H1 (cell line): ENCODE measurements at regions not wholly inside any gene's neighbourhood (a gene's known extent, or its start where the extent isn't known, plus 50 kb on each side); places are given as distances from the start of the nearest gene placed in this dataset.

Experiments
- CTCF ChIA-PET: fragments of 300-600 bp; sonication (Branson Sonifier 250); formaldehyde crosslinking; loops from one replicate; lab custom pipeline; 2021; ENCODE audit not compliant: partially characterized antibody; lab: Charles Lee
- POLR2A ChIA-PET: fragments of 300-600 bp; sonication (Branson Sonifier 250); formaldehyde crosslinking; loops from one replicate; lab custom pipeline; 2021; ENCODE audit warnings: inconsistent platforms; ENCODE audit not compliant: partially characterized antibody; lab: Charles Lee
- DNase-seq, 2 experiments: peaks; one replicate each; pipeline versions ENCODE4 v3.0.0 to v3.0.0-alpha.2; 2010 to 2022; ENCODE audit warnings: low spot score in 2 of 2, low read depth in 1 of 2, mixed read lengths in 1 of 2
- FAIRE-seq: peaks from 2 replicates; lab custom pipeline; 2011; peaks lifted over from hg19 to GRCh38; lab: Jason Lieb, UNC
- H2AFZ ChIP-seq: 2 replicates; pipeline ENCODE4 v1.8.1; 2012; ENCODE audit warnings: low read length, inconsistent platforms
- H2AK5ac ChIP-seq: 2 replicates; pipeline ENCODE4 v1.6.1; 2013; ENCODE audit warnings: low read depth, low read length
- H2BK120ac ChIP-seq: replicated peaks from 2 replicates; pipeline ENCODE3; 2013; ENCODE audit warnings: low read depth, low read length, inconsistent platforms
- H2BK12ac ChIP-seq: 2 replicates; pipeline ENCODE4 v1.6.1; 2013; ENCODE audit warnings: low read depth, low read length
- H2BK15ac ChIP-seq: 2 replicates; pipeline ENCODE4 v1.6.1; 2013; ENCODE audit warnings: low read length
- H2BK20ac ChIP-seq: 2 replicates; pipeline ENCODE4 v1.6.1; 2013; ENCODE audit warnings: low read length
- H2BK5ac ChIP-seq: 2 replicates; pipeline ENCODE4 v1.6.1; 2013; ENCODE audit warnings: low read depth, low read length
- H3K14ac ChIP-seq: 2 replicates; pipeline ENCODE4 v1.6.1; 2013; ENCODE audit warnings: inconsistent platforms; ENCODE audit not compliant: insufficient read length
- H3K18ac ChIP-seq: 2 replicates; pipeline ENCODE4 v1.6.1; 2013; ENCODE audit warnings: low read length; ENCODE audit errors: extremely low read depth
- H3K23ac ChIP-seq: 2 replicates; pipeline ENCODE4 v1.6.1; 2013; ENCODE audit warnings: inconsistent platforms; ENCODE audit not compliant: insufficient read length
- H3K23me2 ChIP-seq: 2 replicates; pipeline ENCODE4 v1.6.1; 2013; ENCODE audit warnings: low read depth, low read length
- H3K27ac ChIP-seq: 2 replicates; pipeline ENCODE4 v1.6.1; 2011; ENCODE audit warnings: low read depth, low read length, inconsistent platforms
- H3K27me3 ChIP-seq, 4 experiments: replicated peaks in 1 of 4; 1 replicate in 1 of 4; 2 replicates in 3 of 4; pipeline versions ENCODE4 v1.6.1 to v1.8.1; 2011 to 2013; ENCODE audit warnings: low read length in 3 of 4, mild to moderate bottlenecking in 3 of 4, inconsistent platforms in 2 of 4, mixed read lengths in 2 of 4, moderate library complexity in 1 of 4; ENCODE audit not compliant: control insufficient read depth in 3 of 4, insufficient read depth in 3 of 4; ENCODE audit errors: extremely low read depth in 1 of 4
- H3K36me3 ChIP-seq, 4 experiments: 2 replicates each; pipeline versions ENCODE4 v1.6.1 to v1.8.1; 2011 to 2013; ENCODE audit warnings: mild to moderate bottlenecking in 4 of 4, low read length in 3 of 4, moderate library complexity in 2 of 4, control low read depth in 1 of 4, inconsistent platforms in 1 of 4; ENCODE audit not compliant: insufficient read depth in 4 of 4, control insufficient read depth in 2 of 4
- H3K4ac ChIP-seq: replicated peaks from 2 replicates; pipeline ENCODE3; 2013; ENCODE audit warnings: low read length, low read depth, mixed read lengths, inconsistent platforms; ENCODE audit not compliant: insufficient read length
- H3K4me1 ChIP-seq, 4 experiments: replicated peaks in 1 of 4; 1 replicate in 1 of 4; 2 replicates in 3 of 4; pipeline versions ENCODE4 v1.6.1 to v1.8.1; 2011 to 2013; ENCODE audit warnings: low read length in 3 of 4, inconsistent platforms in 2 of 4, mixed read lengths in 1 of 4; ENCODE audit not compliant: insufficient read depth in 4 of 4, control insufficient read depth in 3 of 4
- H3K4me2 ChIP-seq, 2 experiments: 2 replicates each; pipeline versions ENCODE4 v1.6.1 to v1.8.1; 2011 to 2013; ENCODE audit warnings: low read depth in 2 of 2, low read length in 2 of 2, control low read depth in 1 of 2, inconsistent platforms in 1 of 2, mild to moderate bottlenecking in 1 of 2; ENCODE audit not compliant: insufficient read depth in 1 of 2
- H3K4me3 ChIP-seq, 4 experiments: fragments of 200-600, 300-600 bp in 1 of 4; sonication (generic), shearing (Covaris generic), sonication (Bioruptor Twin) in 1 of 4; 2 replicates each; pipeline versions ENCODE4 v1.5.1 to v1.8.1; 2011 to 2016; ENCODE audit warnings: low read length in 4 of 4, low read depth in 3 of 4, control low read depth in 2 of 4, inconsistent platforms in 2 of 4, mild to moderate bottlenecking in 2 of 4, mixed read lengths in 1 of 4, moderate library complexity in 1 of 4; ENCODE audit not compliant: insufficient read depth in 2 of 4; ENCODE audit errors: extremely low read depth in 1 of 4
- H3K56ac ChIP-seq: replicated peaks from 2 replicates; pipeline ENCODE3; 2013; ENCODE audit warnings: low read depth, mild to moderate bottlenecking, mixed read lengths, low read length, inconsistent platforms; ENCODE audit not compliant: insufficient read length
- H3K79me1 ChIP-seq: 2 replicates; pipeline ENCODE4 v1.6.1; 2013; ENCODE audit warnings: low read depth, low read length, control low read depth
- H3K79me2 ChIP-seq, 2 experiments: 2 replicates each; pipeline versions ENCODE4 v1.6.1 to v1.8.1; 2012 to 2013; ENCODE audit warnings: low read length in 2 of 2, mild to moderate bottlenecking in 2 of 2, inconsistent platforms in 1 of 2; ENCODE audit not compliant: insufficient read depth in 2 of 2, control insufficient read depth in 1 of 2
- H3K9ac ChIP-seq, 4 experiments: replicated peaks in 1 of 4; 1 replicate in 1 of 4; 2 replicates in 3 of 4; pipeline versions ENCODE4 v1.6.1 to v1.8.1; 2011 to 2013; ENCODE audit warnings: low read depth in 3 of 4, low read length in 3 of 4, control low read depth in 2 of 4, mild to moderate bottlenecking in 2 of 4, moderate library complexity in 2 of 4, inconsistent platforms in 1 of 4; ENCODE audit errors: extremely low read depth in 1 of 4
- H3K9me3 ChIP-seq, 2 experiments: 2 replicates each; pipeline versions ENCODE4 v1.6.1 to v1.8.1; 2012 to 2013; ENCODE audit warnings: mild to moderate bottlenecking in 2 of 2, moderate library complexity in 2 of 2, control low read depth in 1 of 2, inconsistent platforms in 1 of 2, low read depth in 1 of 2, low read length in 1 of 2, mixed read lengths in 1 of 2; ENCODE audit not compliant: insufficient read depth in 2 of 2
- H4K20me1 ChIP-seq, 2 experiments: replicated peaks in 1 of 2; 2 replicates each; pipeline versions ENCODE3 to v1.8.1; 2011 to 2013; ENCODE audit warnings: inconsistent platforms in 2 of 2, low read length in 2 of 2, mild to moderate bottlenecking in 1 of 2; ENCODE audit not compliant: insufficient read depth in 2 of 2, control insufficient read depth in 1 of 2
- H4K5ac ChIP-seq: 2 replicates; pipeline ENCODE4 v1.6.1; 2013; ENCODE audit warnings: low read length, low read depth, mixed read lengths, inconsistent platforms; ENCODE audit not compliant: insufficient read length
- H4K8ac ChIP-seq: 2 replicates; pipeline ENCODE4 v1.8.0; 2013; ENCODE audit warnings: mild to moderate bottlenecking, moderate library complexity, low read length, inconsistent platforms; ENCODE audit not compliant: insufficient read depth; ENCODE audit errors: extremely low read depth
- H4K91ac ChIP-seq: replicated peaks from 2 replicates; pipeline ENCODE3; 2013; ENCODE audit warnings: low read length, mixed read lengths, inconsistent platforms; ENCODE audit not compliant: insufficient read length
- BCL11A ChIP-seq, 2 experiments: IDR thresholded peaks; one replicate each; pipeline ENCODE4 v1.6.1; 2011; ENCODE audit warnings: low read depth in 2 of 2, low read length in 2 of 2, mild to moderate bottlenecking in 2 of 2
- GABPA ChIP-seq: IDR thresholded peaks from 2 replicates; pipeline ENCODE4 v1.6.1; 2011; ENCODE audit warnings: mild to moderate bottlenecking, low read length, moderate library complexity, borderline replicate concordance; ENCODE audit not compliant: insufficient read depth
- HDAC2 ChIP-seq, 2 experiments: fragments of 300-600 bp in 1 of 2; sonication (generic) in 1 of 2; IDR thresholded peaks; 2 replicates each; pipeline ENCODE4 v1.6.1; 2011 to 2012; ENCODE audit warnings: low read depth in 2 of 2, low read length in 2 of 2, mild to moderate bottlenecking in 2 of 2, moderate library complexity in 2 of 2, borderline replicate concordance in 1 of 2, inconsistent platforms in 1 of 2
- HDAC6 ChIP-seq: IDR thresholded peaks from one replicate; pipeline ENCODE4 v1.7.1; 2012; ENCODE audit warnings: low read depth, mild to moderate bottlenecking, inconsistent platforms, low read length, moderate library complexity
- WGBS, 2 experiments: shearing (Covaris generic) in 1 of 2; methylation state at CpG; one replicate each; pipeline versions ENCODE4 v1.1.6 to v1.1.7; 2013 to 2015; ENCODE audit warnings: low lambda C conversion rate in 2 of 2, mixed read lengths in 2 of 2, inconsistent platforms in 1 of 2, low coverage in 1 of 2, missing lambda C conversion rate in 1 of 2; ENCODE audit not compliant: insufficient replicate concordance in 2 of 2, insufficient coverage in 1 of 2, insufficient read length in 1 of 2; ENCODE audit errors: extremely low coverage in 1 of 2, missing lambda C conversion rate in 1 of 2; 5-methylcytosine and 5-hydroxymethylcytosine counted together
- TF ChIP-seq, protein P1 (sequence below): IDR thresholded peaks from 2 replicates; pipeline ENCODE4 v1.6.1; 2011; ENCODE audit warnings: low read depth, mild to moderate bottlenecking, low read length; ENCODE audit not compliant: insufficient read depth

DNA sequence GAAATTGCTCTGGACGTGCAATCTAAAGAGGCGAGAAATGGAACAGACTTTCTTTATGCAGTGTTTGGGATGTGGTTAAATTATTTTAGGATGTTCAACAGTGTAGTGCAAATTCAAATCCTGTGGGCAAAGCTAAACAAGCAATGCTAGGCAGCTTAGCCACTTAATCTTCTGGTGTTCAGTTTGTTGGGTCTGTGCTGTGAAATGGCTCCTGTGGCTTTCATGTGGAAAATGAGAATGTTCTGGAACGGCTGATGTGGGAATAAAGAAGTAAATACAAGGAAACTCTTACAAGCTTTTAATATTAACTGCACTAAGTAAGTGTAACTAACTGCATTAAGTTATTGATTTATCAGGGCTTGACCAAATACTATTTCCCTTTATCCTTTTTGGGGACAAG, 766.6 kb downstream of the ADGRL2 start:
- H2BK120ac ChIP-seq, result no peak overlapping the region
- FAIRE-seq (no peak), DNase-seq (no peak)
- ChIA-PET CTCF (interaction anchor here (0.6 kb wide), 1 partner anchor 41 kb away, joined by 3 read pairs; no protein-coding TSS in a partner anchor), POLR2A (no interaction called here)
- H3K4me2 ChIP-seq, result no peak overlapping the region
- H3K56ac ChIP-seq, result no peak overlapping the region
- H3K18ac ChIP-seq, result no peak overlapping the region
- no peaks in the 10 kb centered on the region for H3K9me3 ChIP-seq
- no peak overlapping the region for H3K9ac ChIP-seq
- no peak overlapping the region for H3K4me3 ChIP-seq
- no peak overlapping the region for H3K23ac ChIP-seq
- WGBS, 2 experiments, result 89% methylated on average over 3 of the region's 3 CpGs; no CpG with 5 or more reads in 1 of the 2 experiments
- no peak overlapping the region for H2BK12ac ChIP-seq
- no peaks in the 10 kb centered on the region for H3K27me3 ChIP-seq
- H3K23me2 ChIP-seq, result peaks cover 2% of the 10 kb centered on the region; the same call in 1 of the 2 replicates
- no peak overlapping the region for H3K4ac ChIP-seq
- H3K79me2 ChIP-seq, result no peaks in the 10 kb centered on the region
- no peak overlapping the region for H2BK20ac ChIP-seq
- H2AFZ ChIP-seq, result no peak overlapping the region
- H4K20me1 ChIP-seq, result no peaks in the 10 kb centered on the region
- no peak overlapping the region for H3K27ac ChIP-seq
- H4K5ac ChIP-seq, result no peak overlapping the region
- H3K4me1 ChIP-seq, result peaks cover 0 to 4% (median 2%) of the 10 kb centered on the region in 4 experiments; a peak in 2 of 7 replicates
- peak overlapping the region; percentile 5 for H3K14ac ChIP-seq
- H3K79me1 ChIP-seq, result no peaks in the 10 kb centered on the region
- no peak for TF ChIP-seq HDAC2 (IDR thresholded peaks at IDR 0.05; ENCODE audit: borderline replicate concordance in 1 of 2, low read depth in 2 of 2, low read length in 2 of 2)
- no peak for TF ChIP-seq BCL11A (IDR thresholded peaks at IDR 0.05; ENCODE audit: low read depth in 2 of 2, low read length in 2 of 2)
- no peak for TF ChIP-seq GABPA
- TF ChIP-seq HDAC6, result no peak
- TF ChIP-seq, protein P1, sequence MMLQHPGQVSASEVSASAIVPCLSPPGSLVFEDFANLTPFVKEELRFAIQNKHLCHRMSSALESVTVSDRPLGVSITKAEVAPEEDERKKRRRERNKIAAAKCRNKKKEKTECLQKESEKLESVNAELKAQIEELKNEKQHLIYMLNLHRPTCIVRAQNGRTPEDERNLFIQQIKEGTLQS, result no peak
- TF ChIP-seq, all 59 proteins: peak for 0
- Histone ChIP-seq H4K8ac (no peak overlapping the region), H2AK5ac (no peak overlapping the region), H2BK15ac (no peak overlapping the region), H3K36me3 (no peaks in the 10 kb centered on the region), H4K91ac (no peak overlapping the region), H2BK5ac (no peak overlapping the region)
